ENCODE measurements at regions not wholly inside any gene's neighbourhood (a gene's known extent, or its start where the extent isn't known, plus 50 kb on each side); places are given as distances from the start of the nearest gene placed in this dataset.

DNA sequence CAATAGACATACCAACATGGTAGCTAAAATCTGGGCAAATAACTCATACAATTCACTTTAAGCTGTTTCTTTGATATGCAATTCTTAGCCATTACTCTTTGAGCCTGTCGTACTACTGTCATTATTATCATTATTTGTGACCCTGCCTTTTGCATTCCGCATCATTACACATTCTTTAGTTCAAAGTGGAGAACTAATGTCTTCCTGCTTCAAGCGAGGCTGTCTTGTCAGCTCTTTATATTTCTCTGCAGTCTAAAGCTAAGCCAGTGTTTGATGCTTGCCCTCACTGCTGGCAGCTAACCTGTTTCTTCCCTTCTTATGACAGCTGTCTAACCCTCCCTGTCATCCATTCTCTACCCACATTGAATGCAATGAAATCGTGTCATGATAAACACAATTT lies 186.8 kb downstream of the FAT4 start:
- TF ChIP-seq, protein P1, sequence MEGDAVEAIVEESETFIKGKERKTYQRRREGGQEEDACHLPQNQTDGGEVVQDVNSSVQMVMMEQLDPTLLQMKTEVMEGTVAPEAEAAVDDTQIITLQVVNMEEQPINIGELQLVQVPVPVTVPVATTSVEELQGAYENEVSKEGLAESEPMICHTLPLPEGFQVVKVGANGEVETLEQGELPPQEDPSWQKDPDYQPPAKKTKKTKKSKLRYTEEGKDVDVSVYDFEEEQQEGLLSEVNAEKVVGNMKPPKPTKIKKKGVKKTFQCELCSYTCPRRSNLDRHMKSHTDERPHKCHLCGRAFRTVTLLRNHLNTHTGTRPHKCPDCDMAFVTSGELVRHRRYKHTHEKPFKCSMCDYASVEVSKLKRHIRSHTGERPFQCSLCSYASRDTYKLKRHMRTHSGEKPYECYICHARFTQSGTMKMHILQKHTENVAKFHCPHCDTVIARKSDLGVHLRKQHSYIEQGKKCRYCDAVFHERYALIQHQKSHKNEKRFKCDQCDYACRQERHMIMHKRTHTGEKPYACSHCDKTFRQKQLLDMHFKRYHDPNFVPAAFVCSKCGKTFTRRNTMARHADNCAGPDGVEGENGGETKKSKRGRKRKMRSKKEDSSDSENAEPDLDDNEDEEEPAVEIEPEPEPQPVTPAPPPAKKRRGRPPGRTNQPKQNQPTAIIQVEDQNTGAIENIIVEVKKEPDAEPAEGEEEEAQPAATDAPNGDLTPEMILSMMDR (IDR thresholded peaks at IDR 0.05; ENCODE audit: low read depth, low read length, missing input control): no peak
- TF ChIP-seq, protein P2, sequence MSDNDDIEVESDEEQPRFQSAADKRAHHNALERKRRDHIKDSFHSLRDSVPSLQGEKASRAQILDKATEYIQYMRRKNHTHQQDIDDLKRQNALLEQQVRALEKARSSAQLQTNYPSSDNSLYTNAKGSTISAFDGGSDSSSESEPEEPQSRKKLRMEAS (IDR thresholded peaks at IDR 0.05): no peak
- TF ChIP-seq TAF1 (conservative IDR thresholded peaks at IDR 0.05) (no peak), RXRA (IDR thresholded peaks at IDR 0.05) (no peak), YY1 (IDR thresholded peaks at IDR 0.05) (no peak), GABPA (IDR thresholded peaks at IDR 0.05 in 1 of 2, conservative IDR thresholded peaks at IDR 0.05 in 1 of 2) (no peak), RAD21 (IDR thresholded peaks at IDR 0.05) (no peak), SP1 (IDR thresholded peaks at IDR 0.05) (no peak), EGR1 (IDR thresholded peaks at IDR 0.05; ENCODE audit: low read depth in 2 of 2) (no peak), FOXA1 (IDR thresholded peaks at IDR 0.05) (no peak), NR2F2 (IDR thresholded peaks at IDR 0.05) (no peak)
- TF ChIP-seq, protein P3, sequence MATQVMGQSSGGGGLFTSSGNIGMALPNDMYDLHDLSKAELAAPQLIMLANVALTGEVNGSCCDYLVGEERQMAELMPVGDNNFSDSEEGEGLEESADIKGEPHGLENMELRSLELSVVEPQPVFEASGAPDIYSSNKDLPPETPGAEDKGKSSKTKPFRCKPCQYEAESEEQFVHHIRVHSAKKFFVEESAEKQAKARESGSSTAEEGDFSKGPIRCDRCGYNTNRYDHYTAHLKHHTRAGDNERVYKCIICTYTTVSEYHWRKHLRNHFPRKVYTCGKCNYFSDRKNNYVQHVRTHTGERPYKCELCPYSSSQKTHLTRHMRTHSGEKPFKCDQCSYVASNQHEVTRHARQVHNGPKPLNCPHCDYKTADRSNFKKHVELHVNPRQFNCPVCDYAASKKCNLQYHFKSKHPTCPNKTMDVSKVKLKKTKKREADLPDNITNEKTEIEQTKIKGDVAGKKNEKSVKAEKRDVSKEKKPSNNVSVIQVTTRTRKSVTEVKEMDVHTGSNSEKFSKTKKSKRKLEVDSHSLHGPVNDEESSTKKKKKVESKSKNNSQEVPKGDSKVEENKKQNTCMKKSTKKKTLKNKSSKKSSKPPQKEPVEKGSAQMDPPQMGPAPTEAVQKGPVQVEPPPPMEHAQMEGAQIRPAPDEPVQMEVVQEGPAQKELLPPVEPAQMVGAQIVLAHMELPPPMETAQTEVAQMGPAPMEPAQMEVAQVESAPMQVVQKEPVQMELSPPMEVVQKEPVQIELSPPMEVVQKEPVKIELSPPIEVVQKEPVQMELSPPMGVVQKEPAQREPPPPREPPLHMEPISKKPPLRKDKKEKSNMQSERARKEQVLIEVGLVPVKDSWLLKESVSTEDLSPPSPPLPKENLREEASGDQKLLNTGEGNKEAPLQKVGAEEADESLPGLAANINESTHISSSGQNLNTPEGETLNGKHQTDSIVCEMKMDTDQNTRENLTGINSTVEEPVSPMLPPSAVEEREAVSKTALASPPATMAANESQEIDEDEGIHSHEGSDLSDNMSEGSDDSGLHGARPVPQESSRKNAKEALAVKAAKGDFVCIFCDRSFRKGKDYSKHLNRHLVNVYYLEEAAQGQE (IDR thresholded peaks at IDR 0.05): no peak
- TF ChIP-seq, protein P4, sequence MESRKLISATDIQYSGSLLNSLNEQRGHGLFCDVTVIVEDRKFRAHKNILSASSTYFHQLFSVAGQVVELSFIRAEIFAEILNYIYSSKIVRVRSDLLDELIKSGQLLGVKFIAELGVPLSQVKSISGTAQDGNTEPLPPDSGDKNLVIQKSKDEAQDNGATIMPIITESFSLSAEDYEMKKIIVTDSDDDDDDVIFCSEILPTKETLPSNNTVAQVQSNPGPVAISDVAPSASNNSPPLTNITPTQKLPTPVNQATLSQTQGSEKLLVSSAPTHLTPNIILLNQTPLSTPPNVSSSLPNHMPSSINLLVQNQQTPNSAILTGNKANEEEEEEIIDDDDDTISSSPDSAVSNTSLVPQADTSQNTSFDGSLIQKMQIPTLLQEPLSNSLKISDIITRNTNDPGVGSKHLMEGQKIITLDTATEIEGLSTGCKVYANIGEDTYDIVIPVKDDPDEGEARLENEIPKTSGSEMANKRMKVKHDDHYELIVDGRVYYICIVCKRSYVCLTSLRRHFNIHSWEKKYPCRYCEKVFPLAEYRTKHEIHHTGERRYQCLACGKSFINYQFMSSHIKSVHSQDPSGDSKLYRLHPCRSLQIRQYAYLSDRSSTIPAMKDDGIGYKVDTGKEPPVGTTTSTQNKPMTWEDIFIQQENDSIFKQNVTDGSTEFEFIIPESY (IDR thresholded peaks at IDR 0.05): no peak
